GM23248 (cell line): ENCODE measurements at regions not wholly inside any gene's neighbourhood (a gene's known extent, or its start where the extent isn't known, plus 50 kb on each side); places are given as distances from the start of the nearest gene placed in this dataset.

ENCODE experiments used
- EZH2 ChIP-seq: fragments of 200-600 bp; sonication (generic); IDR thresholded peaks from 2 replicates; pipeline ENCODE4 v1.6.1; 2018; ENCODE audit warnings: antibody characterized with exemption, mild to moderate bottlenecking; ENCODE audit not compliant: insufficient read depth, poor library complexity, severe bottlenecking
- EZH2phosphoT487 ChIP-seq: fragments of 200-600 bp; sonication (generic); IDR thresholded peaks from 2 replicates; pipeline ENCODE4 v1.6.1; 2018; ENCODE audit warnings: antibody characterized with exemption, moderate library complexity, mild to moderate bottlenecking, low read depth; ENCODE audit not compliant: insufficient read depth

DNA sequence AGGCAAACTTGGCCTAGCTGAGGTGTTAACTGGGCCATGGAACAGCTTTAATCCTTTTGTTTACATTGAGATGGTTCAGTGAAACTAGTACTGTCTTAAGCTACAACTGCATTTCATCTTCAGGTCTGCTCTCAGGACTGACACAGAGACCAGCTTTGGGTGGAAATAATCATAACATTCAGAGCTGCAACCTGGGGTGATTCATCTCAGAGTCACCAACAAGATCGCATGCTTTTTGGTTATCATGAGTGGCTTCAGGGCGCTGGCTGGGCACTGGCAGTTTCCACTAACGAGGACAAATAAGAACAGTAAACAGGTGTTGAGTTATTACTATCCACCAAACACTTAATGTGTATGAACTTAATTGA lies 60.9 kb upstream of the PAX6 start:
- TF ChIP-seq EZH2 = no peak
- no peak for TF ChIP-seq EZH2phosphoT487
